ENCODE measurements at regions not wholly inside any gene's neighbourhood (a gene's known extent, or its start where the extent isn't known, plus 50 kb on each side); places are given as distances from the start of the nearest gene placed in this dataset.

DNA sequence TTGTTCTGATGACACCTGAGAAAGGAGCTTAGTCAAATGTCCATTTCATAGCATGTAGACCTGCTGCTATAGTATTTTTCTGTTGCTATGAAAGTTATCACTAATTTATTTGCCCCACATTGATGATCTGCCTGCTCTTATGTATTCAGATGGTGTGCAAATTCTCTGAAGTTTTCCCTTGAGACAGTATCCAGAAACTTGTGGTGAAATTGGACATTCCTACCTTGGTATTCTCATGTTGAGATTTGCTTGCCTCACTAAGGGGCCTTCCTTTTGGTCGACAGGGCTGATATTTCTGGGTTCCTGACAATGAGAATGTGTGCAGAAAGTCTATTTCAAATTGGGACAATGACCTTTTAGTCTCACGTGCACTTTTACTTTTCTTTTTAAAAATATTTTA is 253.2 kb upstream of the FZD8 start:
- Mint-ChIP-seq H3K27me3 (no peaks in the 10 kb centered on the region), H3K9me3 (peaks cover 4% of the 10 kb centered on the region), H3K4me1 (ENCODE audit: low read depth) (no peaks in the 10 kb centered on the region), H3K4me3 (no peak overlapping the region), H3K27ac (no peak overlapping the region), H3K36me3 (no peaks in the 10 kb centered on the region)
- DNase-seq: no peak
- ChIA-PET CTCF (no interaction called here), POLR2A (no interaction called here)
- intact Hi-C loops (cut with micrococcal nuclease): no loop called here

GRCh38 chr10:35892526-35892925 is 250.4 kb upstream of the FZD8 start:
- ChIA-PET CTCF (no interaction called here), POLR2A (no interaction called here)
- Mint-ChIP-seq H3K27ac (no peak overlapping the region), H3K4me3 (no peak overlapping the region), H3K4me1 (ENCODE audit: low read depth) (no peaks in the 10 kb centered on the region), H3K36me3 (no peaks in the 10 kb centered on the region), H3K9me3 (peaks cover 4% of the 10 kb centered on the region), H3K27me3 (no peaks in the 10 kb centered on the region)
- no peak for DNase-seq
- intact Hi-C loops (cut with micrococcal nuclease): no loop called here

DNA sequence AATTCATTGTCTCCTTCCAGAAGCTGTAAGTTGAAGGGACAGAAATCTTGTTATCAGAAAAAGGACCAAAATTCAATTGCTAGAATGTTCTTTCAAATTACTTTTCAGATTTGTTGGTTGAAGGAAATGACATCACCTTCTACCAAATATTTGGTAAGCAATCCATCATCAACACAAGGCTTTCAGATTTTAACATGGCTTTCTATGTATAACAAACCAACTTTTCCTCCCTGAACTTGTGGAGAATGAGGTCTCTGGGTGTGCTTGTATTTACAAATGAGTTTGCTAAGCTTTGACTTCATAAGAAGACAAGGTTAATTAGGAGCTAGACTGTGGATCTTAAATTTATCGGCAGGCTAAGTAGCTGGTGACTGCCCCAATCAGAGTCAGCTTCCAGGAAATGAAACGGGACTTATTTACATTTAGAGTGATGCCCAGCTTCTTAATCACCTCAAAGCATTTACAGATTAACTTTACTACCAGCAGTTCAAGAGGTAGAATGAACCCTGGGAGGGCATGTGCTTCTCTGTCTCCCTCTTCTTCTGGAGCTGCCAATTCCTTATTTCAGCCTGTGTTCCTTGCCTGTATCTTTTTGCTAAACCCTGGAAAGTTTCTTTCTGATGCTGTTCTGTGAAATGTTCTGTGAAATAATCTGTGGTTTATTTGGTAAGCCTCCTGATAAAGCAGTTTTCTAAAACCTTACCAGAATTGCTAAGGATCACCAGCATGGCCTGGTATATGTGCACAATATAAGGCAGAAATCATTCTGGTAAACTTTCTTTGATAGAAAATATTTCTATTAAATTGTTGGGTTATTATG is 248.8 kb upstream of the FZD8 start:
- H3K4me3 Mint-ChIP-seq: no peak overlapping the region
- H3K9me3 Mint-ChIP-seq: peaks cover 4% of the 10 kb centered on the region
- DNase-seq: no peak
- no peaks in the 10 kb centered on the region for H3K27me3 Mint-ChIP-seq
- H3K4me1 Mint-ChIP-seq (ENCODE audit: low read depth): no peaks in the 10 kb centered on the region
- H3K36me3 Mint-ChIP-seq: no peaks in the 10 kb centered on the region
- intact Hi-C loops (cut with micrococcal nuclease): no loop called here
- CTCF ChIA-PET: no interaction called here
- H3K27ac Mint-ChIP-seq: no peak overlapping the region
- POLR2A ChIA-PET: no interaction called here

- POLR2A ChIA-PET: no interaction called here
- CTCF ChIA-PET: no interaction called here
- H3K4me3 Mint-ChIP-seq: no peak overlapping the region
- no peaks in the 10 kb centered on the region for H3K27me3 Mint-ChIP-seq
- no peaks in the 10 kb centered on the region for H3K36me3 Mint-ChIP-seq
- no peak for DNase-seq
- H3K27ac Mint-ChIP-seq: no peak overlapping the region
- no peaks in the 10 kb centered on the region for H3K4me1 Mint-ChIP-seq (ENCODE audit: low read depth)
- peaks cover 4% of the 10 kb centered on the region for H3K9me3 Mint-ChIP-seq
- intact Hi-C loops (cut with micrococcal nuclease): no loop called here
Observed at GRCh38 chr10:35889971-35890675, 248.0 kb upstream of the FZD8 start.

GRCh38 chr10:35889226-35889625 is 247.1 kb upstream of the FZD8 start:
- no peak overlapping the region for H3K27ac Mint-ChIP-seq
- H3K4me3 Mint-ChIP-seq: no peak overlapping the region
- H3K4me1 Mint-ChIP-seq (ENCODE audit: low read depth): no peaks in the 10 kb centered on the region
- ChIA-PET POLR2A (no interaction called here), CTCF (no interaction called here)
- intact Hi-C loops (cut with micrococcal nuclease): no loop called here
- H3K36me3 Mint-ChIP-seq: no peaks in the 10 kb centered on the region
- DNase-seq: no peak
- no peaks in the 10 kb centered on the region for H3K27me3 Mint-ChIP-seq
- peaks cover 4% of the 10 kb centered on the region for H3K9me3 Mint-ChIP-seq

DNA sequence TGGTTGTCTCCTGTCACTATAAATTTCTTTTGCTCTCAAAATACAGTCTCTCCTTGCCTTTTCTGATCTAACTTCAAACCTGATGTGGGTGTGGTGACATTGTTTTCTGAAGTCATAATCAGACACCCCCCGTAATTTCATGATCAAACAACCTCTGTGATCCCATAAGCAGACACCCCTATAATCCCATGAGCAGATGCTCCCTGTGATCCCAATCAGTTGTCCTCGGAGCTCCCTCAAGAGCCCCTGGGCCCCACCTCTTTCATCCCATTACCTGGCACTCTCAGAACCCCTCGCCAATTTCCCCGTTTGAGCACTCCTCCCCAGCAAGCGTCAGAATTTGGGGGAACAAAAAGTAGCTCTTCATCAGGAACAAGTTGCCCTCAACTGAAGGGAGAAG is 246.3 kb upstream of the FZD8 start:
- H3K27me3 Mint-ChIP-seq: no peaks in the 10 kb centered on the region
- H3K9me3 Mint-ChIP-seq: no peaks in the 10 kb centered on the region
- no peak for DNase-seq
- no peaks in the 10 kb centered on the region for H3K4me1 Mint-ChIP-seq (ENCODE audit: low read depth)
- ChIA-PET CTCF (no interaction called here), POLR2A (no interaction called here)
- no peaks in the 10 kb centered on the region for H3K36me3 Mint-ChIP-seq
- intact Hi-C loops (cut with micrococcal nuclease): no loop called here
- H3K4me3 Mint-ChIP-seq: no peak overlapping the region
- H3K27ac Mint-ChIP-seq: no peak overlapping the region

DNA sequence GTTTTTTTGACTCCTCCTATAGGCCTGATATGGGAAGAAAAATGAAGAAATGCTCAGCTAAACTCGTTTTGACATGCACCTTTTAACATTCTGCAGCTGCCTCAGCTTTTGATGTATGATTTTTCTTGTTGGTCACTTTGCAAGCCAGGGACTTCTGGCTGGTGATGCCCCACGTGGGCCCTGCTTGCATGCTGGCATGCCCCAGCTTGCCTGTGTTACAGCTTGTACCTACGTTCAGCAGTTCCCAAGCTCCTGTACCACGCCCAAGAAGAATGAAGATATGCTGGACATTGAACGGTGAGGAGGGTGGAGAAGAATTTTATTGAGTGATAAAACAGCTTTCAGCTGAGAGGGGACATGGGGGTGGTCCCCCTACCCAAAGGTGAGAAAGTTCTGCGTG is 245.6 kb upstream of the FZD8 start:
- H3K27ac Mint-ChIP-seq: no peak overlapping the region
- no peak overlapping the region for H3K4me3 Mint-ChIP-seq
- no peaks in the 10 kb centered on the region for H3K9me3 Mint-ChIP-seq
- H3K27me3 Mint-ChIP-seq: no peaks in the 10 kb centered on the region
- intact Hi-C loops (cut with micrococcal nuclease): no loop called here
- no peak for DNase-seq
- ChIA-PET POLR2A (no interaction called here), CTCF (no interaction called here)
- H3K36me3 Mint-ChIP-seq: no peaks in the 10 kb centered on the region
- H3K4me1 Mint-ChIP-seq (ENCODE audit: low read depth): no peaks in the 10 kb centered on the region

DNA sequence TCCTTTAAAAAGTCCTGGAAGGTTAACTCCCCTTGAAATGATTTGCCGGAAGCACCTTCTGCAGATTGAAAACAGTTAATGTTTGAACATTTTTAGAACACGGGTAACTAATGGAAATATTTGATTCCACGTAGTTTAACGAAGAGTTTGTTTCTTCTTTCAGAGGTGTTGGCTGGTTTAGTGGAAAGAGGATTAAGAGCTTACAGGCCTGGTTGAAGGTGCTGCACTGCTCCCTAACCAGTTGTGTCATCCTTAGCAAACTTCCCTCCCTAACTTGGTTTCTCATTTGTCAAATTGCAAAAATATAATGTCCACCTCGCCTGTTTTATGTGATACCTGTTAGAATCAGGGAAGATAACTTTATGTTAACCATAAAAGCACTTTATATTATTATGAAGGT is 243.0 kb upstream of the FZD8 start:
- CTCF ChIA-PET: no interaction called here
- intact Hi-C loops (cut with micrococcal nuclease): no loop called here
- no peaks in the 10 kb centered on the region for H3K4me1 Mint-ChIP-seq (ENCODE audit: low read depth)
- no peaks in the 10 kb centered on the region for H3K36me3 Mint-ChIP-seq
- no peaks in the 10 kb centered on the region for H3K27me3 Mint-ChIP-seq
- no peak overlapping the region for H3K4me3 Mint-ChIP-seq
- no peak for DNase-seq
- no peak overlapping the region for H3K27ac Mint-ChIP-seq
- POLR2A ChIA-PET: no interaction called here
- no peaks in the 10 kb centered on the region for H3K9me3 Mint-ChIP-seq

DNA sequence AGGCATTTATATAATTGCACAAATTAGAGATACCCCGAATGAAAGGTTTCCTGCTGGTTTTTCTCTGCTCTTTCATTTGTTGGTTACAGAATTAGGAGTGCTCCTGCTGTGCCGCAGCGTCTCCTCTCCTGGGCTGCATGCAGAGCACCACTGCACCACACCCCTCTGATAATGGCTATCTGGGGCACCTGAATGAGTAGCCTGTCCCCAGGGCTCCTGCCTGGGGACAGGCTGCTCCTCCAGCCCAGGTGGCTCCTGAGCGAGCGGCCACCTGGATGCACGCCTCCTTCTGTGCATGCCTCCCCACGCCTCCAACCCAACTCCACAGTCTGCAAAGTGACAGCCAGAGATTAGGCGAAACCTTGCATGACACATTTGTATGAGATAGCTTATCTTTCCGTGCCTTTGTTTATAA is 242.6 kb upstream of the FZD8 start:
- H3K36me3 Mint-ChIP-seq: no peaks in the 10 kb centered on the region
- H3K4me3 Mint-ChIP-seq: no peak overlapping the region
- no peak overlapping the region for H3K27ac Mint-ChIP-seq
- H3K27me3 Mint-ChIP-seq: no peaks in the 10 kb centered on the region
- DNase-seq: no peak
- intact Hi-C loops (cut with micrococcal nuclease): no loop called here
- no peaks in the 10 kb centered on the region for H3K9me3 Mint-ChIP-seq
- no peaks in the 10 kb centered on the region for H3K4me1 Mint-ChIP-seq (ENCODE audit: low read depth)
- POLR2A ChIA-PET: no interaction called here
- CTCF ChIA-PET: no interaction called here

GRCh38 chr10:35882422-35883150 is 240.5 kb upstream of the FZD8 start:
- intact Hi-C loops (cut with micrococcal nuclease): no loop called here
- DNase-seq: no peak
- Mint-ChIP-seq H3K9me3 (no peaks in the 10 kb centered on the region), H3K27ac (no peak overlapping the region), H3K4me3 (no peak overlapping the region), H3K36me3 (no peaks in the 10 kb centered on the region), H3K27me3 (no peaks in the 10 kb centered on the region), H3K4me1 (ENCODE audit: low read depth) (no peaks in the 10 kb centered on the region)
- CTCF ChIA-PET: no interaction called here
- POLR2A ChIA-PET: no interaction called here

DNA sequence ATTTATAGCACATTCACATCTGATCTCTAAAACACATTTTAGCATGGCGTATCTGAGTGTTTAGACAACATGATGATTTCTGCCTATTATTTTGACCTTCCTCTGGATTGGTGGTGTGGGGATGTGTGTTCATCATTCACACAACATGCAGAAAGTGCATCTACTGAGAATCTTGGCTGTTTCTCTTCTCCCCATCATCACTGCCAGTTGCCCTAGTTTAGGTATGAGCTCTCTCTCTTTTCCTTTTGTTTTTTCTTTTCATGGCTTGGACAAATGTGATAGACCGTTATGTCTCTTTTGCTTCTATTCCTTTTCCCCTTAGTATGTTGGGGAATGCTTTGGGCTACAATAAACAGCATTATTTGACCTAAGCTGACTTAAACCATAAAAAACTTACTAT is 239.2 kb upstream of the FZD8 start:
- Mint-ChIP-seq H3K27me3 (no peaks in the 10 kb centered on the region), H3K27ac (no peak overlapping the region), H3K4me3 (no peak overlapping the region), H3K9me3 (no peaks in the 10 kb centered on the region), H3K36me3 (no peaks in the 10 kb centered on the region), H3K4me1 (ENCODE audit: low read depth) (no peaks in the 10 kb centered on the region)
- no peak for DNase-seq
- ChIA-PET CTCF (no interaction called here), POLR2A (no interaction called here)
- intact Hi-C loops (cut with micrococcal nuclease): no loop called here

DNA sequence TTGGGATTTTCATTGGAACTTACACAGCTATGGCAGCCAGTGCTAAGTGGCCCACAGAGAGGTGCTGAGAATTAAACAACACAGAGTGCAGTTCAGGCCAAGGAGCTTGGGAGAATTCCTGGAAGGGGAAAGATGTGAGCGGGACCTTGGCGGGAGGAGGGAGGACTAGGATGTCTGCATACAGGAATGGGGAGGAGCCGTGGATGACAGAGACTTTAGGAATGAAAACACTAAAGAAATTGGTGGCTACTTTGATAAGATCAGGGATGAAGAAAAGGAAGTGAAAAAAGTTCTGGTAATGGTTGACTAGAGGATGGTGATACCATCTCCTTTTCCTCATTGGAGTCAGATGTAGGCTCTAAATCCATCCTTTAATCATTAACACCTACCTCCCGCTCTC is 234.2 kb upstream of the FZD8 start:
- H3K27ac Mint-ChIP-seq: no peak overlapping the region
- POLR2A ChIA-PET: no interaction called here
- no peak overlapping the region for H3K4me3 Mint-ChIP-seq
- CTCF ChIA-PET: no interaction called here
- no peaks in the 10 kb centered on the region for H3K4me1 Mint-ChIP-seq (ENCODE audit: low read depth)
- H3K9me3 Mint-ChIP-seq: peaks cover 5% of the 10 kb centered on the region
- H3K36me3 Mint-ChIP-seq: no peaks in the 10 kb centered on the region
- intact Hi-C loops (cut with micrococcal nuclease): no loop called here
- no peak for DNase-seq
- H3K27me3 Mint-ChIP-seq: no peaks in the 10 kb centered on the region

Data from activated CD4-positive, alpha-beta memory T cell treated with anti-CD3 and anti-CD28 coated beads for 36 hours (primary cell).